ENCODE measurements at regions not wholly inside any gene's neighbourhood (a gene's known extent, or its start where the extent isn't known, plus 50 kb on each side); places are given as distances from the start of the nearest gene placed in this dataset.

GRCh38 chr20:24296477-24297261 lies 172.8 kb upstream of the SYNDIG1 start:
- DNase-seq (ENCODE audit: insufficient read length) (no peak), FAIRE-seq (no peak)
- TF ChIP-seq TAF1 (IDR thresholded peaks at IDR 0.05; ENCODE audit: borderline replicate concordance, low read depth, low read length) (no peak), POLR2A (IDR thresholded peaks at IDR 0.05; ENCODE audit: low read depth, low read length) (no peak), POLR2AphosphoS5 (IDR thresholded peaks at IDR 0.05; ENCODE audit: low read depth, low read length) (no peak)

GRCh38 chr20:24291014-24291413 lies 178.4 kb upstream of the SYNDIG1 start:
- no peak for DNase-seq (ENCODE audit: insufficient read length)
- FAIRE-seq, result no peak
- no peak for TF ChIP-seq TAF1 (IDR thresholded peaks at IDR 0.05; ENCODE audit: borderline replicate concordance, low read depth, low read length)
- no peak for TF ChIP-seq POLR2AphosphoS5 (IDR thresholded peaks at IDR 0.05; ENCODE audit: low read depth, low read length)
- no peak for TF ChIP-seq POLR2A (IDR thresholded peaks at IDR 0.05; ENCODE audit: low read depth, low read length)

GRCh38 chr20:24289737-24290481 lies 179.5 kb upstream of the SYNDIG1 start:
- FAIRE-seq (no peak), DNase-seq (ENCODE audit: insufficient read length) (no peak)

GRCh38 chr20:24283186-24283585 lies 186.2 kb upstream of the SYNDIG1 start:
- no peak for DNase-seq (ENCODE audit: insufficient read length)
- no peak for FAIRE-seq
- TF ChIP-seq TAF1 (IDR thresholded peaks at IDR 0.05; ENCODE audit: borderline replicate concordance, low read depth, low read length) (no peak), POLR2AphosphoS5 (IDR thresholded peaks at IDR 0.05; ENCODE audit: low read depth, low read length) (no peak), POLR2A (IDR thresholded peaks at IDR 0.05; ENCODE audit: low read depth, low read length) (no peak)

More at GRCh38 chr20:24289737-24290481, 179.5 kb upstream of the SYNDIG1 start:
- no peak for TF ChIP-seq POLR2AphosphoS5 (IDR thresholded peaks at IDR 0.05; ENCODE audit: low read depth, low read length)
- no peak for TF ChIP-seq TAF1 (IDR thresholded peaks at IDR 0.05; ENCODE audit: borderline replicate concordance, low read depth, low read length)
- TF ChIP-seq POLR2A (IDR thresholded peaks at IDR 0.05; ENCODE audit: low read depth, low read length), result no peak

GRCh38 chr20:24277196-24277595 lies 192.2 kb upstream of the SYNDIG1 start:
- TF ChIP-seq POLR2A (IDR thresholded peaks at IDR 0.05; ENCODE audit: low read depth, low read length) (no peak), POLR2AphosphoS5 (IDR thresholded peaks at IDR 0.05; ENCODE audit: low read depth, low read length) (no peak), TAF1 (IDR thresholded peaks at IDR 0.05; ENCODE audit: borderline replicate concordance, low read depth, low read length) (no peak)
- FAIRE-seq (no peak), DNase-seq (ENCODE audit: insufficient read length) (no peak)

DNA sequence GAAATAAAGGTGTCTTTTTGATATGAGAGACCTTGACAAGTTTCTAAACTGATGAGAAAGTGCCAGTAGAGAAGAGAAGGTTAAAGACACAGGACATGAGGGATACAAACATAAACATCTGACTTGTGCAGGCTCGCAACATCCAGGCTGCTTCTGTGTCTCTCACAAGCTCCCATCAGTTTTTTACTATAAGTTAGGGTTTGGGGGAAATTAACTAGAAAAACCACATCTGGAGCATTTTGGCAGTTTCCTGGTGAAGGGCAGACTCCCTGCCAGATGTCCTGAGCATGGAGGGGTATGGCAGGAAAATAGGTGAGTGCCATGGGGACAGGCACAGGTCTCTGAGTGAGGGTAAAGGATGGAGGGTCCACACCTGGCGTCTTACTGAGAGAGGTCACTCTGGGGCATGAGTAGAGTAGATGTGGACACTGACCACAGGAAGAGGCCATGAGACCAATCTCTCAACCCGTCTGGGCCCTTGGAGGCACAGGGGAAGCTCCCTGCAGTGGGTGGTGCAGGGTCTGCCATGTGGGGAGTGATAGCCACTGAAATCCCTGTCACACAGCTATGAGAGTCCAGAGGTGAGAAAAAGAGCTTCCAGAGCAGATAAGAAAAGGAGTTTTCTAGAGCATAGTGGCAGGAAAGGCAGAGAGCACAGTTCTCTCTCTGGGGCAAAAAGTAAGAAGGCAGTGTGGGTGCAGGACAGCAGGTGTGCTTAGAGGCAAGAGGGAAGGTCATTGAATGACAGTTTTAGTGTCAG lies 193.3 kb upstream of the SYNDIG1 start:
- TF ChIP-seq TAF1 (IDR thresholded peaks at IDR 0.05; ENCODE audit: borderline replicate concordance, low read depth, low read length), result no peak
- no peak for TF ChIP-seq POLR2A (IDR thresholded peaks at IDR 0.05; ENCODE audit: low read depth, low read length)
- TF ChIP-seq POLR2AphosphoS5 (IDR thresholded peaks at IDR 0.05; ENCODE audit: low read depth, low read length), result no peak
- FAIRE-seq (no peak), DNase-seq (ENCODE audit: insufficient read length) (no peak)

DNA sequence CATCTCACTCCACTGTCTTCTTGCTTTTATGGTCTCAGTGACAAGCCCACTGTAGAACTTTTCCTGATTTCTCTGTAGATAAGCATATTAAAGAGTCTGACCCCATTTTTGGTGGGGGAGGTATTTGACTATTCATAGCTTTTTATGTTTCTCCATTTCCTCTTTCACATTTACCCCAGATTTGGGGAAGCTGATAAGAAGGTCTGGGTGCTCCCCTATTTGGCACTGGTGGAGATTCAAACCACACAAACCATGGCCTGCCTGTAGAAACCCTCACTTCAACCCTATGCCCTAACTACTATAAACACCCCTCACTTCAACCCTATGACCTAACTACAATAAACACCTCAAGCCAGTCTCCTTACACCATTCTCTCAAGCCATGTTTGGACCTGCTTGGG lies 196.2 kb upstream of the SYNDIG1 start:
- DNase-seq (ENCODE audit: insufficient read length) (no peak), FAIRE-seq (no peak)
- TF ChIP-seq TAF1 (IDR thresholded peaks at IDR 0.05; ENCODE audit: borderline replicate concordance, low read depth, low read length), result no peak
- TF ChIP-seq POLR2AphosphoS5 (IDR thresholded peaks at IDR 0.05; ENCODE audit: low read depth, low read length), result no peak
- TF ChIP-seq POLR2A (IDR thresholded peaks at IDR 0.05; ENCODE audit: low read depth, low read length), result no peak

DNA sequence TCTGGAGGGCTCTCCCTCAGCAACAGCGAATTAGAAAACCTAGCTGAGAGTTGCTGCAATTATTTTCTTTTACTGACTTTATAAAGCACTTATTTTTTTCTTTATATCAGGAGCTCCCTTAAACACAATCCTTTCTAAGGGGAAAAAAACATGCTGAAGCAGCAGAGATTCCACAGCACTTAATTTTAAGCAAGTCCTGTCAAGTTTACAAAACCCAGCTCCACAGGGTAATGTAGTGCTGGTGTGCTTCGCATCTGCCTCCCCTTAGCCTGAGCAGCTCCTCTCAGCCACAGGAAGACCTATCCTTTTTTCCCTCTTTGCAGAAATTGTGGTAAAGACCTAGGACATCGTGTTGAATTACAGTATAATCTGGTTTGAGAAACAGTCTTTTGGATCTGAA lies 208.1 kb upstream of the SYNDIG1 start:
- no peak for TF ChIP-seq TAF1 (IDR thresholded peaks at IDR 0.05; ENCODE audit: borderline replicate concordance, low read depth, low read length)
- no peak for TF ChIP-seq POLR2AphosphoS5 (IDR thresholded peaks at IDR 0.05; ENCODE audit: low read depth, low read length)
- no peak for TF ChIP-seq POLR2A (IDR thresholded peaks at IDR 0.05; ENCODE audit: low read depth, low read length)
- DNase-seq (ENCODE audit: insufficient read length) (no peak), FAIRE-seq (no peak)

- TF ChIP-seq POLR2A (IDR thresholded peaks at IDR 0.05; ENCODE audit: low read depth, low read length) (no peak), POLR2AphosphoS5 (IDR thresholded peaks at IDR 0.05; ENCODE audit: low read depth, low read length) (no peak), TAF1 (IDR thresholded peaks at IDR 0.05; ENCODE audit: borderline replicate concordance, low read depth, low read length) (no peak)
- no peak for DNase-seq (ENCODE audit: insufficient read length)
- no peak for FAIRE-seq
These were observed 212.3 kb upstream of the SYNDIG1 start for GRCh38 chr20:24257171-24257570.

- no peak for TF ChIP-seq POLR2A (IDR thresholded peaks at IDR 0.05; ENCODE audit: low read depth, low read length)
- no peak for TF ChIP-seq POLR2AphosphoS5 (IDR thresholded peaks at IDR 0.05; ENCODE audit: low read depth, low read length)
- TF ChIP-seq TAF1 (IDR thresholded peaks at IDR 0.05; ENCODE audit: borderline replicate concordance, low read depth, low read length), result no peak
- no peak for DNase-seq (ENCODE audit: insufficient read length)
- FAIRE-seq, result no peak
These were observed 213.1 kb upstream of the SYNDIG1 start for GRCh38 chr20:24256307-24256706.

DNA sequence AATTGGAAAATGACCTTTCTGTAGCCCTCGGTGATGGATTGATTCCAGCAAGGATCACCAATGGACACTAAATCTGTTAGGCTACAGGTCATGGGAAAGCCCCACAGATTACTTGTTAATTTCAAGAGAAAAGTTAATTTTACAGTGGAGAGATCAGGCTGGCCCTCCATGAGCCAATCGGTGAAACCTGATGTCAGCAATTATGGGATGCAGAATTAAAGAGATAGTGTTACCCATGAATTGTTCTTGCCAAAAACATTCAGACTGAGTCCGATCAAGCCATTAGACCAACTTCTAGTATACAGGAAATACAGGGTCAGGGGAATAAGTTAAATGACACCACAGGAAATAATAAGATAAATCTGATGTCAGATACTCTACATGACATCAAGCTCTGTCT lies 214.9 kb upstream of the SYNDIG1 start:
- no peak for DNase-seq (ENCODE audit: insufficient read length)
- no peak for FAIRE-seq
- no peak for TF ChIP-seq POLR2AphosphoS5 (IDR thresholded peaks at IDR 0.05; ENCODE audit: low read depth, low read length)
- TF ChIP-seq POLR2A (IDR thresholded peaks at IDR 0.05; ENCODE audit: low read depth, low read length), result no peak
- no peak for TF ChIP-seq TAF1 (IDR thresholded peaks at IDR 0.05; ENCODE audit: borderline replicate concordance, low read depth, low read length)
